GM12878 (cell line): ENCODE measurements at regions not wholly inside any gene's neighbourhood (a gene's known extent, or its start where the extent isn't known, plus 50 kb on each side); places are given as distances from the start of the nearest gene placed in this dataset.

Experiments used
- CTCF ChIP-seq, 3 experiments: IDR thresholded peaks in 2 of 3; conservative IDR thresholded peaks in 1 of 3; 2 replicates each; pipeline ENCODE4 v1.5.1; 2011; ENCODE audit warnings: low read depth in 3 of 3, low read length in 3 of 3, mild to moderate bottlenecking in 3 of 3, control low read depth in 2 of 3, moderate library complexity in 2 of 3, inconsistent platforms in 1 of 3, mixed read lengths in 1 of 3; ENCODE audit not compliant: control insufficient read depth in 2 of 3, insufficient read depth in 1 of 3; ENCODE audit errors: extremely low read depth in 1 of 3
- MAX ChIP-seq: IDR thresholded peaks from 2 replicates; pipeline ENCODE4 v1.6.1; 2012; ENCODE audit warnings: low read depth, low read length, improper control_type of control experiment
- POLR2A ChIP-seq: IDR thresholded peaks from 2 replicates; pipeline ENCODE4 v1.6.1; 2011; ENCODE audit warnings: low read depth, mild to moderate bottlenecking, low read length
- RUNX3 ChIP-seq: IDR thresholded peaks from 2 replicates; pipeline ENCODE4 v1.6.1; 2012; ENCODE audit warnings: low read length, inconsistent platforms

- TF ChIP-seq POLR2A (no peak), RUNX3 (0 out of 2 replicates have a peak, but pooled peaks have one; percentile 48), MAX (no peak), CTCF (IDR thresholded peaks at IDR 0.05 in 2 of 3, conservative IDR thresholded peaks at IDR 0.05 in 1 of 3; ENCODE audit: control insufficient read depth in 2 of 3, extremely low read depth in 1 of 3, insufficient read depth in 1 of 3, low read depth in 3 of 3, low read length in 3 of 3) (peak; percentile 88 to 99 (median 98); a peak in 5 of 6 replicates)
These were observed 91.5 kb upstream of the PRB2 start for GRCh38 chr12:11486623-11487444.
